Tibial nerve (tissue), 4 donors: ENCODE measurements at regions not wholly inside any gene's neighbourhood (a gene's known extent, or its start where the extent isn't known, plus 50 kb on each side); places are given as distances from the start of the nearest gene placed in this dataset.

Experiments
- CTCF ChIP-seq, 5 experiments: fragments of 200-600 bp in 3 of 5; fragments of 450-650 bp in 2 of 5; sonication (generic) in 3 of 5; IDR thresholded peaks; one replicate each; pipeline ENCODE4 v1.5.1; 2016 to 2019; ENCODE audit warnings: antibody characterized with exemption in 5 of 5, mild to moderate bottlenecking in 3 of 5, moderate library complexity in 2 of 5
- EP300 ChIP-seq, 2 donors: sonication (generic); formaldehyde crosslinking; IDR thresholded peaks; one replicate each; pipeline ENCODE4 v1.6.1; 2017; ENCODE audit warnings: antibody characterized with exemption in 2 of 2, mild to moderate bottlenecking in 1 of 2
- POLR2A ChIP-seq, 2 donors: fragments of 450-650 bp; IDR thresholded peaks; one replicate each; pipeline ENCODE4 v1.6.1; 2017; ENCODE audit warnings: antibody characterized with exemption in 2 of 2, mild to moderate bottlenecking in 2 of 2, moderate library complexity in 2 of 2

- TF ChIP-seq CTCF (IDR thresholded peaks at IDR 0.05) (no peak), POLR2A (IDR thresholded peaks at IDR 0.05) (no peak), EP300 (IDR thresholded peaks at IDR 0.05) (no peak)
Observed at GRCh38 chr1:99461499-99461898, 184.4 kb upstream of the PALMD start.
